OCI-LY7 (cell line): ENCODE measurements at regions not wholly inside any gene's neighbourhood (a gene's known extent, or its start where the extent isn't known, plus 50 kb on each side); places are given as distances from the start of the nearest gene placed in this dataset.

Experiments
- EZH2phosphoT487 ChIP-seq: fragments of 200-600 bp; sonication (generic); IDR thresholded peaks from 2 replicates; pipeline ENCODE4 v1.6.1; 2018; ENCODE audit warnings: low read depth, borderline replicate concordance, mild to moderate bottlenecking, mixed run types, antibody characterized with exemption, low read length, moderate library complexity, mixed read lengths
- TF ChIP-seq, protein P1 (sequence below): fragments of 200-600 bp; sonication (generic); conservative IDR thresholded peaks from 2 replicates; pipeline ENCODE4 v1.5.1; 2014; ENCODE audit warnings: mild to moderate bottlenecking, antibody characterized with exemption, low read length, moderate library complexity, mixed read lengths

DNA sequence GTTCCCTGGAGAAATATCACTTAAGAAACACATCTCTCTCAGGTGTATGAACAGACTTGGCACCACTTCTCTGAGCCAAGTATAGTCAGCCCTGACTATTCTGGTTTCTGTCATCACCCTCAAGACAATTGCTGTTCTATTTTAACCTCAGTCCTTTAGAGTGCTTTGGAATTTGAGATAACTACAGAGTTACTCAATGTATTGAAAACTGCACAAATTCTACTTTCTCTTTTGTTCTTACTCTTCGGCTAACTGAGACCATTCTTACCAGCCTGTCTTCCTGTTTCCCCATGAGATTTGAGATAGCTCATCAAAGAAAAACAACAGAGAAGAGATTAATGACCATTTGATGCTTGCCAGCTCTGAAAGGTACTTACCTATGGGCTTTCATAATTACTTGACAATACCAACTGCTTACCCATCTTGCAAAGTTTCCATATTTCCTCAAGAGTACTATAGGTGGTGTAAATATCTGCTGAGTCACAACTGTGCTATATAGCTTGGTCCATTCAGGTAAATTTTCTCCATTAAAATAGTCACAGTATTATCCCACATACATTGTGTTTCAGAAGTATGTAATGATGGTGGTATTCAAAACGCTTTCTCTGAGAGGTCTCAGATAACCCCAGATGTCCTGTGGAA lies 467.5 kb upstream of the CHST9 start:
- TF ChIP-seq, protein P1, sequence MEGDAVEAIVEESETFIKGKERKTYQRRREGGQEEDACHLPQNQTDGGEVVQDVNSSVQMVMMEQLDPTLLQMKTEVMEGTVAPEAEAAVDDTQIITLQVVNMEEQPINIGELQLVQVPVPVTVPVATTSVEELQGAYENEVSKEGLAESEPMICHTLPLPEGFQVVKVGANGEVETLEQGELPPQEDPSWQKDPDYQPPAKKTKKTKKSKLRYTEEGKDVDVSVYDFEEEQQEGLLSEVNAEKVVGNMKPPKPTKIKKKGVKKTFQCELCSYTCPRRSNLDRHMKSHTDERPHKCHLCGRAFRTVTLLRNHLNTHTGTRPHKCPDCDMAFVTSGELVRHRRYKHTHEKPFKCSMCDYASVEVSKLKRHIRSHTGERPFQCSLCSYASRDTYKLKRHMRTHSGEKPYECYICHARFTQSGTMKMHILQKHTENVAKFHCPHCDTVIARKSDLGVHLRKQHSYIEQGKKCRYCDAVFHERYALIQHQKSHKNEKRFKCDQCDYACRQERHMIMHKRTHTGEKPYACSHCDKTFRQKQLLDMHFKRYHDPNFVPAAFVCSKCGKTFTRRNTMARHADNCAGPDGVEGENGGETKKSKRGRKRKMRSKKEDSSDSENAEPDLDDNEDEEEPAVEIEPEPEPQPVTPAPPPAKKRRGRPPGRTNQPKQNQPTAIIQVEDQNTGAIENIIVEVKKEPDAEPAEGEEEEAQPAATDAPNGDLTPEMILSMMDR: no peak
- TF ChIP-seq EZH2phosphoT487: no peak
